OCI-LY7 (cell line): ENCODE measurements at regions not wholly inside any gene's neighbourhood (a gene's known extent, or its start where the extent isn't known, plus 50 kb on each side); places are given as distances from the start of the nearest gene placed in this dataset.

Experiments
- EZH2phosphoT487 ChIP-seq: fragments of 200-600 bp; sonication (generic); IDR thresholded peaks from 2 replicates; pipeline ENCODE4 v1.6.1; 2018; ENCODE audit warnings: low read depth, borderline replicate concordance, mild to moderate bottlenecking, mixed run types, antibody characterized with exemption, low read length, moderate library complexity, mixed read lengths
- TF ChIP-seq, protein P1 (sequence below): fragments of 200-600 bp; sonication (generic); conservative IDR thresholded peaks from 2 replicates; pipeline ENCODE4 v1.5.1; 2014; ENCODE audit warnings: mild to moderate bottlenecking, antibody characterized with exemption, low read length, moderate library complexity, mixed read lengths

DNA sequence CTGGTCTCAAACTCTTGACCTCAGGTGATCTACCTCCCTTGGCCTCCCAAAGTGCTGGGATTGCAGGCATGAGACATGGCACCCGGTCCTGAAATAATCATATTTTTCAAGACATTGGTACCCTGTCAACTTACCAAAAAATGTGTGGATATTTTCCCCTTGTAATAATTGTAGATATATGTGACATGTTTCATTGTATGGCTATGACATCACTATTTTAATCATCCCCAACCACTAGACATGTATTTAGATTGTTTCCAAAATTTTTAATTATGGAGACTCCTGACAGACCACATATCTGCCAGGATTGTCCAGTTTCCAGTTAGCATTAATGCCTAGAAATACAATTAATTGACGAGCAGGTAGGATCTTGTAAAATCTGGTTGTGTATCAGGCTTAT lies 96.7 kb upstream of the NEGR1 start:
- TF ChIP-seq, protein P1, sequence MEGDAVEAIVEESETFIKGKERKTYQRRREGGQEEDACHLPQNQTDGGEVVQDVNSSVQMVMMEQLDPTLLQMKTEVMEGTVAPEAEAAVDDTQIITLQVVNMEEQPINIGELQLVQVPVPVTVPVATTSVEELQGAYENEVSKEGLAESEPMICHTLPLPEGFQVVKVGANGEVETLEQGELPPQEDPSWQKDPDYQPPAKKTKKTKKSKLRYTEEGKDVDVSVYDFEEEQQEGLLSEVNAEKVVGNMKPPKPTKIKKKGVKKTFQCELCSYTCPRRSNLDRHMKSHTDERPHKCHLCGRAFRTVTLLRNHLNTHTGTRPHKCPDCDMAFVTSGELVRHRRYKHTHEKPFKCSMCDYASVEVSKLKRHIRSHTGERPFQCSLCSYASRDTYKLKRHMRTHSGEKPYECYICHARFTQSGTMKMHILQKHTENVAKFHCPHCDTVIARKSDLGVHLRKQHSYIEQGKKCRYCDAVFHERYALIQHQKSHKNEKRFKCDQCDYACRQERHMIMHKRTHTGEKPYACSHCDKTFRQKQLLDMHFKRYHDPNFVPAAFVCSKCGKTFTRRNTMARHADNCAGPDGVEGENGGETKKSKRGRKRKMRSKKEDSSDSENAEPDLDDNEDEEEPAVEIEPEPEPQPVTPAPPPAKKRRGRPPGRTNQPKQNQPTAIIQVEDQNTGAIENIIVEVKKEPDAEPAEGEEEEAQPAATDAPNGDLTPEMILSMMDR = no peak
- TF ChIP-seq EZH2phosphoT487 = no peak
